ENCODE measurements at regions not wholly inside any gene's neighbourhood (a gene's known extent, or its start where the extent isn't known, plus 50 kb on each side); places are given as distances from the start of the nearest gene placed in this dataset.

DNA sequence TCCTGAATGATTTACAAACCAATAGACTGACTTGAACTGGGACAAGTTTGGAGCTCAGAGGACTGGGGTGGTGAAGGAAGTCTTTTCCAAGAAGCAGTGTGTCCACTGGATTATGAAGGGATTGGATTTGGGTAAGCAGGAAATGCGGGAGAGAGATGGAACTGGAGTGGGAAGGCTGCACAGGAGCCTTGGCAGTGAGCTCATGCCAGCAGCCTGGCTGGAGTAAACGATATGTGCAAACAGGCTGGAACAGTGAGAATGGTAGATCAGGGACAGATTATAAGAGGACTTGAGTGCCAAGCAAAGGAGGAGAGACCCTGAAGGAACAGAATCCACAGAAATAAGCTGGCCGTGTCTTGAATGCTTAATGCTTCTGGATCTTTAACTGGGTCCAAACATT is 121.9 kb upstream of the GATA6 start:
- DNase-seq (ENCODE audit: low spot score) (no peak), ATAC-seq (ENCODE audit: low FRiP score) (no peak)
- TF ChIP-seq, protein P1, sequence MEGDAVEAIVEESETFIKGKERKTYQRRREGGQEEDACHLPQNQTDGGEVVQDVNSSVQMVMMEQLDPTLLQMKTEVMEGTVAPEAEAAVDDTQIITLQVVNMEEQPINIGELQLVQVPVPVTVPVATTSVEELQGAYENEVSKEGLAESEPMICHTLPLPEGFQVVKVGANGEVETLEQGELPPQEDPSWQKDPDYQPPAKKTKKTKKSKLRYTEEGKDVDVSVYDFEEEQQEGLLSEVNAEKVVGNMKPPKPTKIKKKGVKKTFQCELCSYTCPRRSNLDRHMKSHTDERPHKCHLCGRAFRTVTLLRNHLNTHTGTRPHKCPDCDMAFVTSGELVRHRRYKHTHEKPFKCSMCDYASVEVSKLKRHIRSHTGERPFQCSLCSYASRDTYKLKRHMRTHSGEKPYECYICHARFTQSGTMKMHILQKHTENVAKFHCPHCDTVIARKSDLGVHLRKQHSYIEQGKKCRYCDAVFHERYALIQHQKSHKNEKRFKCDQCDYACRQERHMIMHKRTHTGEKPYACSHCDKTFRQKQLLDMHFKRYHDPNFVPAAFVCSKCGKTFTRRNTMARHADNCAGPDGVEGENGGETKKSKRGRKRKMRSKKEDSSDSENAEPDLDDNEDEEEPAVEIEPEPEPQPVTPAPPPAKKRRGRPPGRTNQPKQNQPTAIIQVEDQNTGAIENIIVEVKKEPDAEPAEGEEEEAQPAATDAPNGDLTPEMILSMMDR (IDR thresholded peaks at IDR 0.05), result no peak

GRCh38 chr18:22048221-22048620 is 121.2 kb upstream of the GATA6 start:
- no peak for DNase-seq (ENCODE audit: low spot score)
- ATAC-seq (ENCODE audit: low FRiP score), result no peak
- TF ChIP-seq, protein P1 (IDR thresholded peaks at IDR 0.05), result no peak

- TF ChIP-seq, protein P1 (IDR thresholded peaks at IDR 0.05), result no peak
- no peak for DNase-seq (ENCODE audit: low spot score)
- ATAC-seq (ENCODE audit: low FRiP score), result no peak
Observed at GRCh38 chr18:22048932-22049615, 120.3 kb upstream of the GATA6 start.

DNA sequence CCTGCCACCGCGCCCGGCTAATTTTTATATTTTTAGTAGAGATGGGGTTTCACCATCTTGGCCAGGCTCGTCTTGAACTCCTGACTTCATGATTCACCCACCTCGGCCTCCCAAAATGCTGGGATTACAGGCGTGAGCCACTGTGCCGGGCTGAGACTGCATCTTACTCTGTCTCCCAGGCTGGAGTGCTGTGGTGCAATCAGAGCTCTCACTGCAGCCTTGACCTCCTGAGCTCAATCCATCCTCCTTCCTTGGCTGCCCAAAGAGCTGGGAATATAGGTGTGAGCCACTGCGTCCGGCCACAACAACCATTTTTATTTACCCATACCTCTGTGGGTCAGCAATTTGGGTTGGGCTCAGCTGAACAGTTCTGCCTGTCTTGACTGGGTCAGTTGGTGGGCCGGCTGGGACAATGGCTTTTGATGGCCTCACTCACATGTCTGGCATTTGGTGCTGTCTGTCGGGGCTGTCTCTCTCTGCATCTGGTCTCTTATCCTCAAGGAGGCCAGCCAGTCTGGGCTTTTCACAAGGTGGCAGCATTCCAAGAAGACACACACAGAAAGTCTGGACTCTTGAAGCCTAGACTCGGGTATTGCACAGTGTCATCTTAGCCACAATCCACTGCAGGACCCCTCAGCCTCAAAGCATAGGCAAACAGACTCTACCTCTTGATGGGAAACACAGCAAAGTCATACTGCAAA is 116.8 kb upstream of the GATA6 start:
- no peak for DNase-seq (ENCODE audit: low spot score)
- TF ChIP-seq, protein P1 (IDR thresholded peaks at IDR 0.05), result no peak
- ATAC-seq (ENCODE audit: low FRiP score), result no peak

- DNase-seq (ENCODE audit: low spot score) (no peak), ATAC-seq (ENCODE audit: low FRiP score) (no peak)
- TF ChIP-seq, protein P1 (IDR thresholded peaks at IDR 0.05), result no peak
Observed at GRCh38 chr18:22055466-22056238, 113.7 kb upstream of the GATA6 start.

GRCh38 chr18:22056950-22057349 is 112.4 kb upstream of the GATA6 start:
- ATAC-seq (ENCODE audit: low FRiP score) (no peak), DNase-seq (ENCODE audit: low spot score) (no peak)
- TF ChIP-seq, protein P1 (IDR thresholded peaks at IDR 0.05), result no peak
